D721Med (cell line): ENCODE measurements at regions not wholly inside any gene's neighbourhood (a gene's known extent, or its start where the extent isn't known, plus 50 kb on each side); places are given as distances from the start of the nearest gene placed in this dataset.
A peak's percentile ranks its signal among the peaks of the same experiment; 100 is the strongest.

ENCODE experiments used
- DNase-seq: peaks from one replicate; pipeline ENCODE4 v3.0.0; 2011; ENCODE audit warnings: low spot score; ENCODE audit not compliant: insufficient read length
- FAIRE-seq: peaks from 2 replicates; lab custom pipeline; 2011; peaks lifted over from hg19 to GRCh38; lab: Jason Lieb, UNC
- CTCF ChIP-seq: IDR thresholded peaks from 2 replicates; pipeline ENCODE4 v1.5.1; 2012; ENCODE audit warnings: mild to moderate bottlenecking, control low read depth; ENCODE audit not compliant: insufficient read depth; ENCODE audit errors: missing control alignments

GRCh38 chr2:200220251-200220650 lies 86.2 kb upstream of the SPATS2L start:
- TF ChIP-seq CTCF: no peak
- DNase-seq: no peak
- peak; percentile 21 for FAIRE-seq

GRCh38 chr2:200221055-200221955 lies 85.2 kb upstream of the SPATS2L start:
- DNase-seq: no peak
- no peak for TF ChIP-seq CTCF
- no peak for FAIRE-seq

- no peak for TF ChIP-seq CTCF
- FAIRE-seq (no peak), DNase-seq (no peak)
Observed at GRCh38 chr2:200222791-200223190, 83.7 kb upstream of the SPATS2L start.

- TF ChIP-seq CTCF: no peak
- no peak for FAIRE-seq
- DNase-seq: no peak
Observed at GRCh38 chr2:200223205-200223784, 83.2 kb upstream of the SPATS2L start.

DNA sequence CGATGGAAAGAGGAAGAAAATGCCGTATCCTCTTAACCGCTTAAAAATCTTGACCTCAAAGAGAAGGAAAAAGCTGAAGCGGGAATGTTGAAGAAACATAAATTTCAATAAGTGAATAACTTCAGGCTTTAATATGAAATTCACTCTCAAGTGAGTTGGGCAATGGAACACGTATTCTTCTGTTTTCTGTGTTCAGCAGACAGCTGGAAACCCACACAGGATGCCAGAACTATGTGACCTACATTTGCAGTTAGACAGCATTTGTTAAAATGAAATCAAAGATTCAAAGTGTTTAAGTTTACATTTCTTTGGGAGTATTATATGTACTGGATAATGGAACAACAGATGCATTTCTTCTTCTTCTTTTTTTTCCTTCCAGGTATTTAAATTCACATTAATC lies 80.5 kb upstream of the SPATS2L start:
- DNase-seq (no peak), FAIRE-seq (no peak)
- no peak for TF ChIP-seq CTCF

DNA sequence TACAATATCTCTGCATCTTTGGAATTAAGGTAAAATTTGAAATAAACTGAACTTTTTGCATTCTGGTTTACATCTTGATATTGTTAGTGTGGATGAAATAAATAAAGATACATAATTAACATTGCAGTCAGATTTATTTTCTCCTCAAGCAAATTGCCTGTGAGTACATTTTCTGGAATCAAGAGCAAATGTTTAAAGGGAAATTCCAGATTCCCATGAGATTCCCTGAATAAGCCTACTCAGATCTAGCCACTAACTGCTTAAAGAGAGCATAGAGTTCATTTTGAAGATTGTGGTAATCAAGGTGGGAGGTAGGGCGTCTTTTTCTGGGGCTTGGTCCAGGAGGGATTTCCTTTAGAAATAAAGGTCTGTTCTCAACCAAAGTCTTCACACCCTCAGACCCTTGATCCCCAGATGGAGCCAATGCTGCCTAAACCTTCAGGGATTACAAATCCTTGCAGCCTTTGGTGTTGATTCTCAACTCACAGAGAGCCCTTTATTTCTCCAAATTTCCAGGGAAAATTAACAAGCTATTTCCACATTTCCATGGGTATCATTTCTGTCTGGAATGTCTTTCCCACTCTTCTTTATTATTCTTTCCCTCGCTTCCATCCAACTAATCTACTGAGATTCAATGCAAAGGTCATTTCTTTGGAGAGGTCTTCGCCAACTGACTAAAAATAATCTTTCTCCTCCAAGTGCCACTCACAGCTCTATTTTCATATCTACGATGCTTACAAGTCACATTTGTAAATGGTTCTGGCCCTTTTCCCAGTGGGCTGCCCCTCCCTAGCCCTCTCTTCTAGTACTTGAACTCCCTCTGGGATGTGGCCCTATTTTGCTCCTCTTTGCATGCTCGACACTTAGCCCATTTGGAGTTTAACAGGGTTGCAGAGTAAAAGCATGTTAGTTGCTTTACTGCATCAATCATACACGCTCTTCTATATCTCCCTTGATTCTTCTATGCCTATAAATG lies 79.8 kb upstream of the SPATS2L start:
- no peak for TF ChIP-seq CTCF
- no peak for DNase-seq
- FAIRE-seq: no peak
